ENCODE measurements at regions not wholly inside any gene's neighbourhood (a gene's known extent, or its start where the extent isn't known, plus 50 kb on each side); places are given as distances from the start of the nearest gene placed in this dataset.

GRCh38 chr5:128591598-128592455 is 53.8 kb upstream of the FBN2 start:
- TF ChIP-seq CTCF (IDR thresholded peaks at IDR 0.05; ENCODE audit: control insufficient read depth, insufficient read depth, low read depth, low read length, missing control alignments), result no peak
- H3K4me3 ChIP-seq (ENCODE audit: control insufficient read depth, low read depth, low read length), result no peak overlapping the region
- no peak for DNase-seq (ENCODE audit: low read depth)

GRCh38 chr5:128596071-128596470 is 58.0 kb upstream of the FBN2 start:
- TF ChIP-seq CTCF (IDR thresholded peaks at IDR 0.05; ENCODE audit: control insufficient read depth, insufficient read depth, low read depth, low read length, missing control alignments), result no peak
- DNase-seq (ENCODE audit: low read depth), result no peak
- H3K4me3 ChIP-seq (ENCODE audit: control insufficient read depth, low read depth, low read length), result no peak overlapping the region

- DNase-seq (ENCODE audit: low read depth), result no peak
- no peak overlapping the region for H3K4me3 ChIP-seq (ENCODE audit: control insufficient read depth, low read depth, low read length)
- TF ChIP-seq CTCF (IDR thresholded peaks at IDR 0.05; ENCODE audit: control insufficient read depth, insufficient read depth, low read depth, low read length, missing control alignments), result no peak
Observed at GRCh38 chr5:128597156-128597555, 59.1 kb upstream of the FBN2 start.

- no peak overlapping the region for H3K4me3 ChIP-seq (ENCODE audit: control insufficient read depth, low read depth, low read length)
- no peak for DNase-seq (ENCODE audit: low read depth)
- no peak for TF ChIP-seq CTCF (IDR thresholded peaks at IDR 0.05; ENCODE audit: control insufficient read depth, insufficient read depth, low read depth, low read length, missing control alignments)
Observed at GRCh38 chr5:128613128-128613527, 75.1 kb upstream of the FBN2 start.

GRCh38 chr5:128613766-128614165 is 75.7 kb upstream of the FBN2 start:
- DNase-seq (ENCODE audit: low read depth), result no peak
- no peak for TF ChIP-seq CTCF (IDR thresholded peaks at IDR 0.05; ENCODE audit: control insufficient read depth, insufficient read depth, low read depth, low read length, missing control alignments)
- H3K4me3 ChIP-seq (ENCODE audit: control insufficient read depth, low read depth, low read length), result no peak overlapping the region

- DNase-seq (ENCODE audit: low read depth), result no peak
- no peak overlapping the region for H3K4me3 ChIP-seq (ENCODE audit: control insufficient read depth, low read depth, low read length)
- no peak for TF ChIP-seq CTCF (IDR thresholded peaks at IDR 0.05; ENCODE audit: control insufficient read depth, insufficient read depth, low read depth, low read length, missing control alignments)
Observed at GRCh38 chr5:128615578-128615977, 77.5 kb upstream of the FBN2 start.
